Caco-2 (cell line): ENCODE measurements at regions not wholly inside any gene's neighbourhood (a gene's known extent, or its start where the extent isn't known, plus 50 kb on each side); places are given as distances from the start of the nearest gene placed in this dataset.

Source experiments
- BruUV-seq: library from RNA; stranded (reverse); fragments of 400-500 nt; replicated peaks from 2 replicates; lab custom pipeline; 2021; lab: Mats Ljungman, UMichigan
- CTCF ChIA-PET: fragments of 300-600 bp; sonication (Branson Sonifier 250); formaldehyde crosslinking; loops from one replicate; lab custom pipeline; 2022; ENCODE audit warnings: antibody characterized with exemption; lab: Charles Lee
- POLR2A ChIA-PET: fragments of 300-600 bp; sonication (Branson Sonifier 250); formaldehyde crosslinking; loops from one replicate; lab custom pipeline; 2022; ENCODE audit warnings: antibody characterized with exemption; lab: Charles Lee
- DNase-seq, 2 experiments: peaks; one replicate each; pipeline versions ENCODE4 v3.0.0 to v3.0.0-alpha.2; 2020 to 2022
- H3K27me3 ChIP-seq: replicated peaks from 2 replicates; pipeline ENCODE4 v1.6.0; 2011; ENCODE audit warnings: low read length; ENCODE audit not compliant: control insufficient read depth, insufficient read depth
- H3K36me3 ChIP-seq: 2 replicates; pipeline ENCODE4 v1.5.1; 2011; ENCODE audit warnings: low read length; ENCODE audit not compliant: control insufficient read depth, insufficient read depth
- H3K4me1 ChIP-seq: fragments of 250-450 bp; sonication (Bioruptor Pico); 2 replicates; pipeline ENCODE4 v1.5.1; 2020; ENCODE audit warnings: mild to moderate bottlenecking
- H3K4me3 ChIP-seq: 2 replicates; pipeline ENCODE4 v1.5.1; 2011; ENCODE audit warnings: low read depth, mild to moderate bottlenecking, control low read depth, low read length
- H3K9me3 ChIP-seq: fragments of 250-450 bp; sonication (Bioruptor Pico); 2 replicates; pipeline ENCODE4 v1.5.1; 2020; ENCODE audit warnings: mild to moderate bottlenecking, moderate library complexity
- H3K27ac Mint-ChIP-seq: one replicate; pipeline ENCODE4 v1.8.0; 2022; ENCODE audit warnings: mixed read lengths; ENCODE audit not compliant: unreplicated experiment
- H3K27me3 Mint-ChIP-seq: one replicate; pipeline ENCODE4 v1.8.0; 2022; ENCODE audit warnings: mixed read lengths; ENCODE audit not compliant: insufficient read depth, unreplicated experiment
- H3K36me3 Mint-ChIP-seq: one replicate; pipeline ENCODE4 v1.8.0; 2022; ENCODE audit warnings: mild to moderate bottlenecking, mixed read lengths; ENCODE audit not compliant: insufficient read depth, unreplicated experiment
- H3K4me1 Mint-ChIP-seq: one replicate; pipeline ENCODE4 v1.8.0; 2022; ENCODE audit warnings: low read depth, mixed read lengths; ENCODE audit not compliant: unreplicated experiment
- H3K4me3 Mint-ChIP-seq: one replicate; pipeline ENCODE4 v1.8.0; 2022; ENCODE audit warnings: mild to moderate bottlenecking, moderate library complexity, mixed read lengths; ENCODE audit not compliant: unreplicated experiment
- H3K9me3 Mint-ChIP-seq: one replicate; pipeline ENCODE4 v1.8.0; 2022; ENCODE audit warnings: mixed read lengths; ENCODE audit not compliant: unreplicated experiment
- intact Hi-C: fragments of 100-400 bp; cut with micrococcal nuclease; formaldehyde crosslinking; loops from one replicate; pipeline ENCODE4 v1.10.0; 2022; ENCODE audit not compliant: unreplicated experiment
- TF ChIP-seq, protein P1 (sequence below), 2 experiments: fragments of 200-600 bp in 1 of 2; IDR thresholded peaks; 1 replicate in 1 of 2; 2 replicates in 1 of 2; pipeline versions ENCODE4 v1.5.1 to v1.8.0; 2011 to 2022; ENCODE audit warnings: antibody characterized with exemption in 1 of 2, control low read depth in 1 of 2, inconsistent platforms in 1 of 2, low read depth in 1 of 2, low read length in 1 of 2, mild to moderate bottlenecking in 1 of 2, moderate library complexity in 1 of 2; ENCODE audit not compliant: insufficient read depth in 1 of 2, severe bottlenecking in 1 of 2, unreplicated experiment in 1 of 2

DNA sequence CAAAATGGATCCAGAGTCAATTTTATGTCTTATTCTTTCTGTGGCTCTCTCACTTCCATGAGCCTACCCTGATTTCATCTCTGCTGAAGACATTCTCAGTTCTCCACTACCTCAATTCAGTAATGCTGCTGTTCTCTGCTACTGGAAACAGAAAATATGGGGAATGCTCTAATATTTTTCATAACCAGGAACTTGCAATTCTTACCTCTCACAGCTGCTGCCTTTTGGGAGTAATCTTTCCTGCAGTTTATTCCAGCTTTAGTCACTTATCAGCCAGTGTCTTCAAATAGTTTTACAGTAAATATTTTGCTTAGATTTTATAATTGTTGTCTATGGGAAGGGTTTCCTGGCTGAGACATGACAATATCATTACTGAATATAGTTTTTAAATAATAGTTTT is 145.1 kb upstream of the UFM1 start:
- no peaks in the 10 kb centered on the region for H3K9me3 Mint-ChIP-seq
- Histone ChIP-seq H3K27me3 (no peaks in the 10 kb centered on the region), H3K4me3 (no peak overlapping the region), H3K9me3 (no peaks in the 10 kb centered on the region), H3K4me1 (no peaks in the 10 kb centered on the region), H3K36me3 (no peaks in the 10 kb centered on the region)
- no peaks in the 10 kb centered on the region for H3K27me3 Mint-ChIP-seq
- TF ChIP-seq, protein P1, sequence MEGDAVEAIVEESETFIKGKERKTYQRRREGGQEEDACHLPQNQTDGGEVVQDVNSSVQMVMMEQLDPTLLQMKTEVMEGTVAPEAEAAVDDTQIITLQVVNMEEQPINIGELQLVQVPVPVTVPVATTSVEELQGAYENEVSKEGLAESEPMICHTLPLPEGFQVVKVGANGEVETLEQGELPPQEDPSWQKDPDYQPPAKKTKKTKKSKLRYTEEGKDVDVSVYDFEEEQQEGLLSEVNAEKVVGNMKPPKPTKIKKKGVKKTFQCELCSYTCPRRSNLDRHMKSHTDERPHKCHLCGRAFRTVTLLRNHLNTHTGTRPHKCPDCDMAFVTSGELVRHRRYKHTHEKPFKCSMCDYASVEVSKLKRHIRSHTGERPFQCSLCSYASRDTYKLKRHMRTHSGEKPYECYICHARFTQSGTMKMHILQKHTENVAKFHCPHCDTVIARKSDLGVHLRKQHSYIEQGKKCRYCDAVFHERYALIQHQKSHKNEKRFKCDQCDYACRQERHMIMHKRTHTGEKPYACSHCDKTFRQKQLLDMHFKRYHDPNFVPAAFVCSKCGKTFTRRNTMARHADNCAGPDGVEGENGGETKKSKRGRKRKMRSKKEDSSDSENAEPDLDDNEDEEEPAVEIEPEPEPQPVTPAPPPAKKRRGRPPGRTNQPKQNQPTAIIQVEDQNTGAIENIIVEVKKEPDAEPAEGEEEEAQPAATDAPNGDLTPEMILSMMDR (IDR thresholded peaks at IDR 0.05; ENCODE audit: insufficient read depth in 1 of 2, low read depth in 1 of 2, low read length in 1 of 2, severe bottlenecking in 1 of 2, unreplicated experiment in 1 of 2), result no peak
- ChIA-PET POLR2A (no interaction called here), CTCF (no interaction called here)
- DNase-seq, result no peak
- intact Hi-C loops, result no loop called here
- H3K4me1 Mint-ChIP-seq, result no peaks in the 10 kb centered on the region
- no peak overlapping the region for H3K27ac Mint-ChIP-seq
- no peak overlapping the region for H3K4me3 Mint-ChIP-seq
- H3K36me3 Mint-ChIP-seq, result no peaks in the 10 kb centered on the region
- no TSS peak for BruUV-seq

DNA sequence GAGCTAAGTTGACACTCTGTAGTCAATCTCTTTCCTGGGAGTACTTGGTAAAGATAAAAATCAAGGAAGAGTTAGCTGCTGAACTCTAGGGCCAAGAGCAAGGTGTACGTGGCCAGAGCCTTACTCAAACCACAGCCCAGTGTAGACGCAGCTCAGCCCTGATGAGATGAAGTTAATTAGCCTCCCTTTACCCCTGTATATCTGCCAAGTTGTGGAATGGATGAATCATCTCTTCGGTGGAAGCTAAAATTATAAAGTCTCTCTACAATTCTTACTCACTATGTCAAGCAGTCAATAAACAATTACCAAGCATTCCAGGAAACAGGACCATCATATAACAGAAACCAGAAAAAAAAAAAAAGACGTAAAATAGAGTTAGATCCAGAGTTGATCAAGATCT is 146.9 kb upstream of the UFM1 start:
- no peaks in the 10 kb centered on the region for H3K27me3 ChIP-seq
- no peaks in the 10 kb centered on the region for H3K27me3 Mint-ChIP-seq
- TF ChIP-seq, protein P1 (IDR thresholded peaks at IDR 0.05; ENCODE audit: insufficient read depth in 1 of 2, low read depth in 1 of 2, low read length in 1 of 2, severe bottlenecking in 1 of 2, unreplicated experiment in 1 of 2), result no peak
- no peak overlapping the region for H3K27ac Mint-ChIP-seq
- H3K4me3 ChIP-seq, result no peak overlapping the region
- no peaks in the 10 kb centered on the region for H3K36me3 Mint-ChIP-seq
- intact Hi-C loops, result no loop called here
- H3K4me3 Mint-ChIP-seq, result no peak overlapping the region
- no peaks in the 10 kb centered on the region for H3K9me3 Mint-ChIP-seq
- H3K4me1 ChIP-seq, result no peaks in the 10 kb centered on the region
- no TSS peak for BruUV-seq
- no peaks in the 10 kb centered on the region for H3K36me3 ChIP-seq
- no peaks in the 10 kb centered on the region for H3K4me1 Mint-ChIP-seq
- H3K9me3 ChIP-seq, result no peaks in the 10 kb centered on the region
- CTCF ChIA-PET, result no interaction called here
- POLR2A ChIA-PET, result no interaction called here
- DNase-seq, result no peak

DNA sequence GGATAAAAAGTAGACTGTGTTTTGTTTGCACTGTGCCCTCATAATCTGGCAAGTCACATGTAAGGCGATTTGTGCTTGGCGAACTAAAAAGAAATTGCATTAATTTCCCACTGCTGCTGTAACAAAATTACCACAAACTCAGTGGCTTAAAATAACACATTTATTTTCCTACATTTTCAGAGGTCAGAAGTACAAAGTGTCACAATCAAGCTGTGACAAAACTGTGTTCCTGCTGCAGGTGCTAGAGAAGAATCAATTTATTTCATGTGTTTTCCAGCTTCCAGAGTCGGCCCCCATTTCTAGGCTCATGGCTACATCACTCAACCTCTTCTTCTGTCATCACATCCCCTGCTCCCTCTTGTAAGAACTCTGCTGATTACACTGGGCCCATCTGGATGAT is 158.6 kb upstream of the UFM1 start:
- no peaks in the 10 kb centered on the region for H3K4me1 ChIP-seq
- H3K9me3 ChIP-seq, result no peaks in the 10 kb centered on the region
- intact Hi-C loops, result no loop called here
- Mint-ChIP-seq H3K27me3 (no peaks in the 10 kb centered on the region), H3K9me3 (peaks cover 9% of the 10 kb centered on the region), H3K36me3 (no peaks in the 10 kb centered on the region), H3K4me1 (no peaks in the 10 kb centered on the region), H3K27ac (no peak overlapping the region), H3K4me3 (no peak overlapping the region)
- TF ChIP-seq, protein P1 (IDR thresholded peaks at IDR 0.05; ENCODE audit: insufficient read depth in 1 of 2, low read depth in 1 of 2, low read length in 1 of 2, severe bottlenecking in 1 of 2, unreplicated experiment in 1 of 2), result no peak
- no peaks in the 10 kb centered on the region for H3K36me3 ChIP-seq
- POLR2A ChIA-PET, result no interaction called here
- no peak for DNase-seq
- no peak overlapping the region for H3K4me3 ChIP-seq
- H3K27me3 ChIP-seq, result no peaks in the 10 kb centered on the region
- CTCF ChIA-PET, result no interaction called here
- no TSS peak for BruUV-seq
